Breast epithelium (tissue), 3 donors: ENCODE measurements at regions not wholly inside any gene's neighbourhood (a gene's known extent, or its start where the extent isn't known, plus 50 kb on each side); places are given as distances from the start of the nearest gene placed in this dataset.

Experiments used
- POLR2A ChIP-seq: fragments of 450-650 bp; IDR thresholded peaks from one replicate; pipeline ENCODE4 v1.6.1; 2016; ENCODE audit warnings: antibody characterized with exemption, mild to moderate bottlenecking, moderate library complexity
- TF ChIP-seq, protein P1 (sequence below), 3 donors: fragments of 450-650 bp; IDR thresholded peaks; one replicate each; pipeline ENCODE4 v1.5.1; 2016 to 2017; ENCODE audit warnings: antibody characterized with exemption in 3 of 3, mild to moderate bottlenecking in 3 of 3, moderate library complexity in 3 of 3

- TF ChIP-seq, protein P1, sequence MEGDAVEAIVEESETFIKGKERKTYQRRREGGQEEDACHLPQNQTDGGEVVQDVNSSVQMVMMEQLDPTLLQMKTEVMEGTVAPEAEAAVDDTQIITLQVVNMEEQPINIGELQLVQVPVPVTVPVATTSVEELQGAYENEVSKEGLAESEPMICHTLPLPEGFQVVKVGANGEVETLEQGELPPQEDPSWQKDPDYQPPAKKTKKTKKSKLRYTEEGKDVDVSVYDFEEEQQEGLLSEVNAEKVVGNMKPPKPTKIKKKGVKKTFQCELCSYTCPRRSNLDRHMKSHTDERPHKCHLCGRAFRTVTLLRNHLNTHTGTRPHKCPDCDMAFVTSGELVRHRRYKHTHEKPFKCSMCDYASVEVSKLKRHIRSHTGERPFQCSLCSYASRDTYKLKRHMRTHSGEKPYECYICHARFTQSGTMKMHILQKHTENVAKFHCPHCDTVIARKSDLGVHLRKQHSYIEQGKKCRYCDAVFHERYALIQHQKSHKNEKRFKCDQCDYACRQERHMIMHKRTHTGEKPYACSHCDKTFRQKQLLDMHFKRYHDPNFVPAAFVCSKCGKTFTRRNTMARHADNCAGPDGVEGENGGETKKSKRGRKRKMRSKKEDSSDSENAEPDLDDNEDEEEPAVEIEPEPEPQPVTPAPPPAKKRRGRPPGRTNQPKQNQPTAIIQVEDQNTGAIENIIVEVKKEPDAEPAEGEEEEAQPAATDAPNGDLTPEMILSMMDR (IDR thresholded peaks at IDR 0.05) = no peak
- TF ChIP-seq POLR2A = no peak
Observed at GRCh38 chr1:198970916-198971315, 332.1 kb downstream of the PTPRC start.
